Body of pancreas (tissue), 4 donors: ENCODE measurements at regions not wholly inside any gene's neighbourhood (a gene's known extent, or its start where the extent isn't known, plus 50 kb on each side); places are given as distances from the start of the nearest gene placed in this dataset.
"Not testable (repeated sequence)": the region's sequence is repeated elsewhere in the genome, so short reads cannot be mapped to it uniquely, and the experiment has no call there.

ENCODE experiments used
- POLR2A ChIP-seq, 3 donors: fragments of 450-650 bp; IDR thresholded peaks; one replicate each; pipeline ENCODE4 v1.6.1; 2016; ENCODE audit warnings: antibody characterized with exemption in 3 of 3, mild to moderate bottlenecking in 2 of 3
- TF ChIP-seq, protein P1 (sequence below), 7 experiments: fragments of 450-650 bp in 4 of 7; fragments of 200-600 bp in 3 of 7; sonication (generic) in 3 of 7; IDR thresholded peaks; one replicate each; pipeline ENCODE4 v1.5.1; 2016 to 2019; ENCODE audit warnings: antibody characterized with exemption in 7 of 7

DNA sequence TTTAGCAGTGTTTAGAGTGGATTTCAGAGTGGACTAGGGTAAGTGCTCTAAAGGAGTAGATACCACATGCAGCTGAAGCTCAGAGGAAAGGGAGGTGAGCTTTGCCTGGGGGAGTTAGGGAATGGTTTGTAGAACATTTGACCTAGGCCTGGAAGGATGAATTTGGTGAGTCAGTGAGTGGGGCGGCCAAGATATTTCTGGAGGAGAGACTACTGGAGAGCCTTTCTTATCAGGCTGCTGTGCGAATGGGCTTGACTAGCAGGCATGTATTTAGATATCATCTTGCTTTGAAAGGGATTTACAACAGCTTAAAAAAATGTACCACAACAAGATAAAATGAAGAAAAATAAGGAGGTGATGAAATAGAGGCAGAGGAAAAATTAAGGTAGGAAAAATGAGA lies 77.8 kb upstream of the ROPN1 start:
- TF ChIP-seq, protein P1, sequence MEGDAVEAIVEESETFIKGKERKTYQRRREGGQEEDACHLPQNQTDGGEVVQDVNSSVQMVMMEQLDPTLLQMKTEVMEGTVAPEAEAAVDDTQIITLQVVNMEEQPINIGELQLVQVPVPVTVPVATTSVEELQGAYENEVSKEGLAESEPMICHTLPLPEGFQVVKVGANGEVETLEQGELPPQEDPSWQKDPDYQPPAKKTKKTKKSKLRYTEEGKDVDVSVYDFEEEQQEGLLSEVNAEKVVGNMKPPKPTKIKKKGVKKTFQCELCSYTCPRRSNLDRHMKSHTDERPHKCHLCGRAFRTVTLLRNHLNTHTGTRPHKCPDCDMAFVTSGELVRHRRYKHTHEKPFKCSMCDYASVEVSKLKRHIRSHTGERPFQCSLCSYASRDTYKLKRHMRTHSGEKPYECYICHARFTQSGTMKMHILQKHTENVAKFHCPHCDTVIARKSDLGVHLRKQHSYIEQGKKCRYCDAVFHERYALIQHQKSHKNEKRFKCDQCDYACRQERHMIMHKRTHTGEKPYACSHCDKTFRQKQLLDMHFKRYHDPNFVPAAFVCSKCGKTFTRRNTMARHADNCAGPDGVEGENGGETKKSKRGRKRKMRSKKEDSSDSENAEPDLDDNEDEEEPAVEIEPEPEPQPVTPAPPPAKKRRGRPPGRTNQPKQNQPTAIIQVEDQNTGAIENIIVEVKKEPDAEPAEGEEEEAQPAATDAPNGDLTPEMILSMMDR (IDR thresholded peaks at IDR 0.05), result not testable (repeated sequence)
- not testable (repeated sequence) for TF ChIP-seq POLR2A (IDR thresholded peaks at IDR 0.05)
